GM19467 (cell line): ENCODE measurements at regions not wholly inside any gene's neighbourhood (a gene's known extent, or its start where the extent isn't known, plus 50 kb on each side); places are given as distances from the start of the nearest gene placed in this dataset.
"Not testable (repeated sequence)": the region's sequence is repeated elsewhere in the genome, so short reads cannot be mapped to it uniquely, and the experiment has no call there.

ENCODE experiments used
- ATAC-seq: cut with Tn5 transposase; IDR thresholded peaks from one replicate; pipeline ENCODE4 v1.9.1; 2021; ENCODE audit warnings: mild to moderate bottlenecking, moderate library complexity; ENCODE audit not compliant: unreplicated experiment

DNA sequence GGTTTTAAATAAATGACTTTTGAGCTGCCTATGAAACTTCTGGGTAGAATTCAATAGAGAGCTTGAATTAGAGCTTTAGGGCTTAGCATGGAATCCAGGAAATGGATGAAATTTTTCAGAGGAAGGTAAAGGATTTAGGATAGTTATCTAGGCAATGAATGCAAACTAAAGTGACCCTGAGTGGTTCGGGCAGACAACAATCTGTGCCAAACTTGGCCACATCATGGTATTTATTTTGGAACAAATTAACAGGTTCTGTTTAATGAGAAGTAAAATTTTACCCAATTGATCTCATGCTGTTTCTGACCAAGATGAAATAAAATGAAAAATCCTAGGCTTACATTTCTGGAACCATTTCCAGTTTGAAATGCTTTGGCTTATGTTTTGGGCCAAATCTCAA, 934.4 kb downstream of the MAT2B start:
- ATAC-seq, result no peak

DNA sequence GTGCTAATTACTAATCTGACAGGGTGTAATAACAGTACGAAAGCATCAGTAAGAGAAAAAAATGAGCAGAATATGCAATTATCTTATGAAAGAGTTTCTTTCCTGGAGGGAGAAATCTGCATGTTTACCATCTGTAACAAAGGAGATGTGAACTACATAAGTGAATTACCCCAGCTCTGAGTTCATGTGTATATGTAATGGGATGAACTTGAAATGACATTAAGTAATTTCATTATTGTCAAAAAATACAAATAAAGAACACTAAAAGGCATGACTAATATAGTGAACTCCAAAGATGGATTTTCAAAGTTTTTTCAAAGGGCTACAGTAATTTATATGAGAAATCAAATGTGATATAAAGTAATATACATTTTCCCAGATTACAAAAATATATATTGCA, 944.0 kb downstream of the MAT2B start:
- no peak for ATAC-seq

DNA sequence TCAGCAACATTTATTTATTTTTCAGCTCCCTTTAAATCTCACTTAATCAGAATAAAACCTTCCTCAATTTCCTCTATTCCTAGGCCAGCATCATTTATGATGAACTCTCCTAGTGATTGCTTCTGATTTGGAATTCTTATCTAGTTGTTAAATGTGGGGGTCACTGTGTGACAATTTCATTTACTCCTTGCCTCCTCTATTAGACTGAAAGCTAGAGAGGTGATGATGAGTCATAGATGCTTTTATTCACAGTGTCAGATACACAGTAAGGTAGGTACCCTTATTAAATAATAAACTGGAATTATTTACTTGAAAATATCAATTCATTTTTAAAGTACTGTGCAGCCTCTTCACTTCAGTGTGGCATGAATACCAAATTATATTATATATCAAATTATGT, 960.6 kb downstream of the MAT2B start:
- no peak for ATAC-seq

DNA sequence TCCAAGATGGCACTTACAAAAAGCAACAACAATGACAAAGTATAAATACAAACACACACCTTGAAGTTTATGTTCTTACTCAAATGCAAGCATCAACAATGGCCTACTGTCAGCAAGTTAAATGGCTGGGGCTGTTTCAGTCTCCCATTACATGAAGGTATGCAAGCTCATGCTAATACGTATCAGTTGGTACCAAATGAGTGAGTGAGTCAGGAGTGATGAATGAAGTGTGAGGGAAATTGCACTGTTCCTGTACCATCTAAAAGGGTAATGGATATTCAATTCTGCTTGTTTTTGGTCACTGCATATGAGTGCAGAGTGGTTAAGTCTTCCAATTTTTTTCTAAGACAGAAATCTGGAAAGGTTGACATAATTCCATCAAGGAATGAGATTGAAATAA, 964.9 kb downstream of the MAT2B start:
- no peak for ATAC-seq

DNA sequence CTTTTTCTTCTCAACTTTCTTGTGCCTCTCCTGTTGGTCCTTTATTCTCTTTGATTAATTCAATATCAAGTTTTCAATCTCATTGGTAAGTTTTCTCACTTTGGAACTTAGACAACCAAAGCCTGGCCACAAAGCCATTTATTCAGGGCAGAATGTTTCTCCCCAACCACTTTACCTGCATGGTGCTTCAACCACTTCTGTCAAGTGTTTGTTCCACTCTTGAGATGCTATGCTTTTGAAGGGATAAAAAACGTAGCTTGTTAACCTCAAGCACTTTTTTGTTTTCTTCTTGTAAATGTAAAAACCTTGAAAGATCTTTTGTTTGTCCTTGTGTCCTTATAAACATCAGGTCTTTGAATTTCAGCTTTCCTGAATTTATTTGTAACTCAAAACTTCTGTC, 966.7 kb downstream of the MAT2B start:
- no peak for ATAC-seq

DNA sequence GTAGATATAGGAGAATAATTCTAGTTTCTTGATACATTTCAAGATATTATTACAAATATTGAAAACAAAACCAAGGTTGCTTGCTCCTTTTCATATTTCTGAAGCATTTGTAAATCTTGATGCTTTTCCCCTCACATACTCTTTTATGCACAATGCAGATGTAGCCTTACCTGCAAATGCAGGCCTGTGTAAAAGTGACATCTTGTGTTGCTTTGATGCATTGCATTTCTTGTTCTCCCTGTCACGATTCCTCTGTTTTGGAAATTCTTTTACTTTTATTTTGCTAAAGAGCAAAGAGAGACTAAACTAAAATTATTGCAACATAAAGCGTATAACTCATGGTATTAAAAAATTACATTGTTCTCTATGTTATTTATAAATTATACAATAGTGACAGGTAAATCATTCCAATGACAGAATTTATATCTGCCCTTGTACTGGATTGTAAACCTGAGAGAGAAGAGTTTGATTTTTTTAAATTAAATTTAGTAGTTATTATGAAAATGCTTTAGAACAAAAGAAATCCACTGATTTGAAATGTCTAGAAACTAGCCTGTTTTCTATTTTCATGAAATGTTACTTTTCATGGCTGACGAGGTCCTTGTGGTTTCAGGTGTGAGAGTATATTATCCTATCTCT, 970.0 kb downstream of the MAT2B start:
- ATAC-seq, result no peak

DNA sequence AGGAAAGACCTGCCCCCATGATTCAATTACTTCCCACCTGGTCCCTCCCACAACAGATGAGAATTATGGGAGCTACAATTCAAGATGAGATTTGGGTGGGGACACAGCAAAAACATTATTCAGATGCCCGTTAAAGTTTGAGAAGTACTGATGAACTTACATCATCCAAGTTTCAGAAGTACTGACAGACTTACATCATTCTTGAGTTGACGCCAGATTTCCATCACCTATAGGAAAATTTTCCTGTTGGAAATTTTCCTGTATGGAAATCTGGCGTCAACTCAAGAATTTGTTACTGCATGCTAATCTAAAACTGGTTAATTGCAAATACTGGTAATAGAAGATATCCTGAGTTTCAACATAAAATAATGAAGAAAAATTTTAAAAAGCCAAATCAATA, 975.9 kb downstream of the MAT2B start:
- no peak for ATAC-seq

DNA sequence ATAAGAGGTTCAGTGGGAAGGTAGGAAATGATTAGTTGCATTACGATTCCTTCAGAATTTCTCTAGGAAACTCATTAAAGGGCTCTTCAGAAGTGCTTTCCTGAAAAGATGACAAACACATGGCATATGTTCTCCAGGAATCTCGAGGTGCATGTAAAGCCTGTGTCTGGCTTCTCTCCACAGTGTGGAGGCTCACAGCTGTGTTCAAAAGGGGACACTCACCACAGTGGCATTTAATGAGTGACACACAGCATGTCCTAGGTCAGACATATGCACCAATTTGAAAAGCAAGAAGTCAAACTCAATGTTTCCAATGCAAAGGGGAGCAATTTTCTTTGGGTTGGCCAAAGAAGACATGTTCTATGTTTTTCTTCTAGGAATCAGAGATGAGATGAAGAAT, 976.9 kb downstream of the MAT2B start:
- no peak for ATAC-seq

DNA sequence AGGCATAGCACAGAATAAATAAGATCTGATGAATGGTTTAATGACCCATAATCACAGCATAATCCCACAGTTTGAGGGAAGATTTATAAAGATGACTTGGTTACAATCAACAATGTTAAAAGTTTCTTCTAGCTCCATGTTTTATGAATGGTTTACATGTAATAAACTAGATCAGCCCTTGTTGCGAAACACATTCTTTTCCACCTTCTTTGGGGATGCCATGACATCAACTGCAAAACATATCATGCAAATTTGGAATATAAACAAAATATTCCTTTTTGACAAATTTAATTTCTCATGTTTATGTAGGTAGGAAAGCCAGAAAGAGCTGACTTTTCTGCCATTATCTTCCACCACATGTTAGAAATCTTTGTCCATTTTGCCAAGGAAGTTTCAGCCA, 979.5 kb downstream of the MAT2B start:
- no peak for ATAC-seq

DNA sequence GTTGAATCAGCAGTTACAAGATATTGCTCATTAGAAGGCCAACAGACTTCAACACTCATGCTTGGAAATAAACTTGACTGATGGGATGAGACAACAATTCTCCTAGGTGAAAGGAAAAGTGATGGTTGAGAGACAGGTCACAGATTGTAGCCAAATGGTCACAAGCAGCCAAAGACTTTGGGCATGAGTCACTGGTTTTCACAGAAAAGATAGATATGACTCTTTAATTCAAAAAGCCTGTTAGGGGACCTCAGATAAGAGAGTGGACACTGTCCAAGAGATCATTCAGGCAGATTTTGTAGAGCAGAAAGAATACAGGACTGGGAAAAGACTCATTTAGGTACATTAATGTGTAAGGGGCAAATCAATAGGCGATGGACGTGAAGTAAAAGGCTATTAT, 982.5 kb downstream of the MAT2B start:
- no peak for ATAC-seq

DNA sequence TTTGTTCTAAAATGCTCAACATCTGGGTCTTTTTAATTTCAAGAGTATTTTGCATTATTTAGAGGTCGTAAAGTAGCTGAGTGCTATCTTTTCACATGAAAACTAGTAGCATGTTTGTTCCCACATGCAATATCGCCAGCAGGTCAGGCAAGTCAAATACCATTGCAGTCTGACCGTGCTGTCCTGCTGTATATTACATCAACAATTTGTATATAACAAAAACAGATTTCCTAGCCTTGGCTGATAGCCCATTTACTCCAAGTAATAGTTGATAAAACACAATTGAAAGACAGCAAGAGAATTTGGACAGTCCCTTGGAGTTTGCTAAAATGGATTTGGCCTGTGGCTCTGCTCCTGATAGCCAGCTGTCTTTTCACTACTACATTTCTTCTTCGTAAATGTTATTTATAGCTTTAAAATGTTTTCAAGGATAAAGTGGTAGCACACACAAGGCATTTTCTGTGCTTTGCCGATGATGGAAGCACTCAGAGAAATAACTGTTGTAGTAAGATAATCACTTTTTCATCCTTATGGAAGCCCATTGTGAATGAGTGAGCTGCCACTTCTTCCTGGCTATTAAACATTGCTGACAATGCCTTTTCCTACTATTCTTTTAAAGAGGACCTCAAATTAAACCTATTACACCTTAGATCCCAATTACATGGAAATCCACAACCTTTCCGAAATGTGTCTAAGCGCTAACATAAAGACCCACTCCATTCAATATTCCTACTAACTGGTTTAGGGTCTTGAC, 992.1 kb downstream of the MAT2B start:
- ATAC-seq, result no peak

DNA sequence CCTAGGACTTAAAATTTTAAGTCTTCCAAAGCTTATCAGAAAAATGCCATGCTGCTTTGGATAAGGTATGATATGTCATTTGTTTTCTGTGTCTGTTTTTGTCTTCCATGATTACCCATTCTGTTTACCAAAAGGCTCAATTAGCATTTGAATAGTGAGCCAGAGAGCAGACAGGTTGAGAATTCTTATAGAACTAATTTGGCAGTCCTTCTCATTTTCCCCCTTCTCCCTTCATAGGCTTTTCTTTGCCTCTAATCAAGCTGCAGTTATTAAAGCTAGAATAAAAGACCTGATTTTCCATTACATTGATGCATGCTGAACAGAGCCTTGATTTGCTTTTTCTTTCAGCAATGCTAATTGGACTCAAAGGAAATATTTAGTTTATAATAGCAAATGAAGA, 993.0 kb downstream of the MAT2B start:
- ATAC-seq, result no peak

DNA sequence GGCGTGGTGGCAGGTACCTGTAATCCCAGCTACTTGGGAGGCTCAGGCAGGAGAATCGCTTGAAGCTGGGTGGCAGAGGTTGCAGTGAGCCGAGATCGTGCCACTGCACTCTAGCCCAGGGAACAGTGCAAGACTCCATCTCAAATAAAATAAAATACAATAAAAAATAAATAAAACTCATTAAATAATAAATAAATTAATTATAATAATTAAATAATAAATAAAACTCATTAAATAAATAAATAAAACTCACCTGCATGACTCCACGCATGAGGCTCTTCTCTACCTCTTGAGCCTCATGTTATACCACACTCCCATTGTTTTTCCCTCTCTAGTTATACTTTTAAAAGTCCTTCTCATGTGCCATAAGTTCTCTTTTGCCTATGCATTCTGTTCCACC, 995.4 kb downstream of the MAT2B start:
- ATAC-seq, result no peak

DNA sequence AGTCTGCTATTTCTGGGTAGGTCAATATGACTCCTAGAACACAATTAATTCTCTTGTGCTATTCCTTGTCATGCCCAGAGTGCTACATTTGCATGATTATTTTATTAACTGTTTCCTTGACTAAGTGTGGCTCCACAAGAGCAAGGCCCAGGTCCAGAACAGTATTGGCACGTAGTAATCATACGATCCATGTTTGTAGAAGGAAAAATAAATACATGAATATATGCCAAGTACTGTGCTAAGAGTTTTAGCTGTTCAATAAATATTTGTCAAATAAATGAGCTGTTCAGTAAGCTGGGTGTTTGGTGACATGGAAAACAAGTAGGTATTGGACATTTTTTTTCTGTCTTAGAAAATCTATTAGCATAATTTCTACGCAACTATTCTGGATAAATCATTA, 995.9 kb downstream of the MAT2B start:
- ATAC-seq, result no peak

DNA sequence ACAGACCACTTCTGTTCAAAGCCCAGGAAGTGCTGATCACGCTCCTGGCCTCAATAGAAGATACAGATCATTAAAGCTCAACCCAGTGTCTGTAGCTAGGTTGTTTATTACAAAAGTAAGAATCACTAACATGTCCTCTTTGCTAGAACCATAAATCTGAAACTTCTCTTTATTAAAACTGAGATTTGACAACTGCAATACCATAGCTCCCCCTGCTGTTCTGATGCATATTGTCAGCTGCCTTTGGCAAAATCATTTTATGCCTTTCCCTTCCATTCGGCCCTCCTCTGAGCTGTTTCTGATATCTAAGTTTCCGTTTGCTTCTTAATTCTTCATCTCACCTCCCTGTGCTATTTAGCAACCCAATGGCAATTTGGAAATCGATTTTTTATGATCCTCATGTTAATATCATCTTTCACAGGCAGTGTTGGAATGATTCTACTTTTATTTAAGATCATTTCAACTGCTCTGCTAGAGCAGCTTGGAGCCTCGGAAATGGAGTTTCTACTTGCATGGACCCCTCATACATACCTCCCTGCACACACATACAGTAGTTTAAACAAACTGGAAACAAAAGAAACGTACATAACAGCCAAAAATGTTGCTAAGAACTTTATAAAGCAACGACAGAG, 998.8 kb downstream of the MAT2B start:
- peak; percentile 68 for ATAC-seq

DNA sequence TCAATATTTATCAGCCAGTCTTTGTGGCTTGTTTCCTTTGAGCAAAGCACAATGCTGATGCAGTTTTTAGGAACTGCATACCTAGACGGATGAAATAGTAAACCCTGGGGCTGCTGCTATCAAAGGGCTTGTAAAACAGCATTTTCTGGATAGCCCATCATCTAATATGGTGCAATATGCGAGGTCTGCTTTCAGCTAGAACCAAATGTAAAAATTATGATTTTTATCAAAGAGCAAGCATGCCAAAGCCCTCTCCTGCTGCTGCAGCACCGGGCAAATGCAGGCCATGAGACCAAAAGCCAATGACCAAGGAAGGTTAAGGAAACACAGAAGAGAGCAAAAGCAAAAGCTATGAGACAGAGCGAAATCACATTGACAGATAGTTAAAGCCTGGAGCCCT, 1000.4 kb downstream of the MAT2B start:
- ATAC-seq, result no peak

DNA sequence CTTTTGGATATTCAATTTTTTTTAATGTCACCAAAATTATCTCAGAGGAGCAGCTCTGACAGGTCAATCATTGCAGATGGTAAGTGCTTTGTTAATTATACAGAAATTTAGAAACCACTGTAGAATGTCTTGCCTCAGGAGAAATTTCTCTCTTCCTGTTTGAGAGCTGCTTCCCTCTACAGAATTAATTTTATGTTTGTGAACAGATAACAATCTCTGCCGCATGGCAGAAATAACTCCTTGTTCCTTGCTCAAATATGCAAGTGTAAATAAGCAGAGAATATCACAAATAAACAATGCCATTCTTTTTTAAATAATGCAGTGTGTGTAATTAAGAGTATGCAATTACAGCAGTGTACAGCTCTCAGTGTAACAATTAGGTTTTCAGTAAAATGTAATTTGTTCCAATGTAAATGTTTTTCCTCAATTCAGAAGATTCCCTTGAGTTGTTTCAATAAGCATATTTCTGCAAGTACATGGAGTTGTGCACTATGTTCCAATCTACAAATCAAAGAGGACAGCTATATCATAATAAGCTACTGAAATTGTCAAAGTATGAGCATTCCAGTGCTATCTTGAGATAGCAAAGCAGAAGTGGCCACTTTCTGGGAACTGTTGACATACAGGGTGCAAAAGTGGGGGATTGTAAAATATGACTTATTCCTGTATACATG, 1012.8 kb downstream of the MAT2B start:
- no peak for ATAC-seq

DNA sequence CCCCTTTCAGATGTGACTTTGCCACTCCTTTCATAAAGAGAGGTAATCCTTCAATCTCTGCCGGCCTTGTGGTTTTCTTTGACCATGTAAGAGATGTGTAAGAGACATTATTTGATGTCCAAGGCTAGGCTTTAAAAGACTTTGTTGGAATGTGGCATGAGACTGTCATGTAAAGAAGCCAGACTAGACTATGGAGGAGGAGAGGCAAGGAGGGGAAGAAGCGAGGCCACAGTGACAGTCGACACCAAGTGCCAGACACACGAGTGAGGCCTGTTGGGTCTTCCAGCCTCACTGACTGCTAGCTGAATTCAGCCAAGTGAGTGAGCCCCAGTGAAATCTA, 1013.3 kb downstream of the MAT2B start:
- no peak for ATAC-seq

DNA sequence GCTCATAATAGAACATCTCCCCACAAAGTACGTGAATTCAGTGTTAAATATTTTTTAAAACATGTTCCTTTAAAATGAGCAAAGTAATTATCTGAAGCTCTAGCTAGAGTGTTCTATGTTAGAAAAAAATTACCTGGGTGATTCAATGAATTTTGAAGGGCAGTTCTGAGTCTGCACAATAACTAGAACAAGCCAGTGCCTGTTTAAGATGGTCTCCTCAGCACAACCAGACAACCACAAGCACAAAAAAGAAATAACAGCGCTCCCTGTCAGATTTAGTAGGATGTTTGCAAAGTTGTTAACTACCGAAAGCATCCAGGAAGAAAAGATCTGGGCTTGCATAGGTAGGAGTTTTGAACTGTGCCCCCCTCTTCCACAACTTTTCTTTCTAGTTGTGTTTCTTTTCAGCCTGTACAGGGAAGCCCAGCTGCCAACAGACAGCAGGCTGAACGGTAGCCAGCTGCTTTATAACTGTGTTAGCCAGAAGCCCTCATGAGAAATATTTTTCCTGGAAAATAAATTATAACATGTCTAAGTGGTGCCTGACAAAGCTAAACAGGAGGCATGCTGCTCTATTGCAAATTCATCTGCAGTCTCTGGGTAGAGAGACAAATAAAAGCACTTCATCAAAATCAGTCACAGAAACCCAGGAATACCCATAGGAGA, 1026.9 kb downstream of the MAT2B start:
- no peak for ATAC-seq

DNA sequence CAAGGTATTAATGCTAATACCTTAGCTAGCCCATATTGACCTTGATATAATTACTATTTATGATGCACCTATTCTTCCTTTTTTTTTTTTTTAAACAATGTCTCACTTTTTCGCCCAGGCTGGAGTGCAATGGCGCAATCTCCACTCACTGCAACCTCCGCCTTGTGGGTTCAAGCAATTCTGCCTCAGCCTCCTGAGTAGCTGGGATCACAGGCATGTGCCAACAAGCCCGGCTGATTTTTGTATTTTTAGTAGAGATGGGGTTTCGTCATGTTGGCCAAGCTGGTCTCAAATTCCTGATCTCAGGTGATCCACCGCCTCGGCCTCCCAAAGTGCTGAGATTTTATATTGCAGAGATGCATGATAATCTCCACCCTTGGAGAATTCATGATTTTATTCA, 1028.0 kb downstream of the MAT2B start:
- not testable (repeated sequence) for ATAC-seq

DNA sequence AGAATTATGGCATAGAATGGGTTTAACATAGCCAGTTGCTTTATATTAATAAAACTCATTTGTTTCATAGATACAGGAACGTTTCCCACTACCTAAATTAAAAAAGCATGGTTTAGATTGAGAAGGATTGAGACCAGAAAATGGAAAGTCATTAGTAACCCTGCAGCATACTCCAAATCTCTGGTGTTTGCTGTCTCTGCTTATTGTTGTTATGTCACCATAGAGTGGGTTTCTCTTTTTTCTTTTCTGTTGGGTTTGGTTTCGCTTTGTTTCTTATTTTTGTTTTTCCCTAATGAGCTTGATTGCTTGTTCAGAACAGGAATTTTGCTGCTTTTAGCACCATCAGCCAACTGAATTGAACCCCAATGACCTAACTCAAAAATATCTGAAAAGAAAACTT, 1034.8 kb downstream of the MAT2B start:
- ATAC-seq, result no peak
